ENCODE measurements at regions not wholly inside any gene's neighbourhood (a gene's known extent, or its start where the extent isn't known, plus 50 kb on each side); places are given as distances from the start of the nearest gene placed in this dataset.
"Not testable (repeated sequence)": the region's sequence is repeated elsewhere in the genome, so short reads cannot be mapped to it uniquely, and the experiment has no call there.

DNA sequence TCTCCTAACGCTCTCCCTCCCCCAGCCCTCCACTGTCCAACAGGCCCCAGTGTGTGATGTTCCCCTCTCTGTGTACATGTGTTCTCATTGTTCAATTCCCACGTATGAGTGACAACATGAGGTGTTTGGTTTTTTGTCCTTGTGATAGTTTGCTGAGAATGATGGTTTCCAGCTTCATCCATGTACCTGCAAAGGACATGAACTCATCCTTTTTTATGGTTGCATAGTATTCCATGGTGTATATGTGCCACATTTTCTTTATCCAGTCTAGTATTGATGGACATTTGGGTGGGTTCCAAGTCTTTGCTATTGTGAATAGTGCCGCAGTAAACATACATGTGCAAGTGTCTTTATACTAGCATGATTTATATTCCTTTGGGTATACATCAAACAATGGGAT lies 347.4 kb downstream of the MAGEE1 start:
- not testable (repeated sequence) for DNase-seq

GRCh38 chrX:76796311-76796710 lies 368.8 kb downstream of the MAGEE1 start:
- no peak for DNase-seq

GRCh38 chrX:76802708-76803107 lies 375.2 kb downstream of the MAGEE1 start:
- no peak for DNase-seq

- DNase-seq = no peak
Measured at GRCh38 chrX:76815754-76816153, 388.2 kb downstream of the MAGEE1 start.

GRCh38 chrX:76817279-76817678 lies 389.8 kb downstream of the MAGEE1 start:
- DNase-seq = not testable (repeated sequence)

GRCh38 chrX:76821276-76821675 lies 393.8 kb downstream of the MAGEE1 start:
- DNase-seq = no peak

GRCh38 chrX:76827672-76828071 lies 400.2 kb downstream of the MAGEE1 start:
- DNase-seq = no peak

- not testable (repeated sequence) for DNase-seq
Measured at GRCh38 chrX:76840902-76841301, 413.4 kb downstream of the MAGEE1 start.

DNA sequence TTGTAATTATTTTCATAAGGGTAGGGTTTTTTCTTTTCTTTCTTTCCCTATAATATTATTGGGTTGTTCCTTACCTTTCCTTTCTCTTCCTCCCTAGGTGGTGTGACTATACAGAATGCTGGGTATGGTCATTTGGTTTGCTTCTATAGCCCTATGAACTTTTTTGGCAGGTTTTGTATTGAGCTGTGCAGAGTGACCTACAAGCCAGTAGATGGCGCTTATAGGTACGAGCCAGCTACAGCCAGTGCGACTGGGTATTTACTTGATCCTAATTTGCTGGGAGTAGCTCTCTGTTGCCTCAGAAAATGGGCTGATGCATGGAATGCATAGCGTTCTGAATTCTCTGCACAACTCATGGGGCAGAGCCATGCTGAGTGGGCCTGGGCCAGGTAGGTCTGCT lies 423.3 kb downstream of the MAGEE1 start:
- no peak for DNase-seq

GRCh38 chrX:76862509-76862908 lies 435.0 kb downstream of the MAGEE1 start:
- DNase-seq = no peak

- DNase-seq = no peak
Measured at GRCh38 chrX:76893930-76894329, 466.4 kb downstream of the MAGEE1 start.

GRCh38 chrX:76915836-76916235 lies 488.3 kb downstream of the MAGEE1 start:
- DNase-seq = no peak

- DNase-seq = no peak
Measured at GRCh38 chrX:76918033-76918432, 490.5 kb downstream of the MAGEE1 start.

GRCh38 chrX:76919761-76920160 lies 492.3 kb downstream of the MAGEE1 start:
- no peak for DNase-seq

DNA sequence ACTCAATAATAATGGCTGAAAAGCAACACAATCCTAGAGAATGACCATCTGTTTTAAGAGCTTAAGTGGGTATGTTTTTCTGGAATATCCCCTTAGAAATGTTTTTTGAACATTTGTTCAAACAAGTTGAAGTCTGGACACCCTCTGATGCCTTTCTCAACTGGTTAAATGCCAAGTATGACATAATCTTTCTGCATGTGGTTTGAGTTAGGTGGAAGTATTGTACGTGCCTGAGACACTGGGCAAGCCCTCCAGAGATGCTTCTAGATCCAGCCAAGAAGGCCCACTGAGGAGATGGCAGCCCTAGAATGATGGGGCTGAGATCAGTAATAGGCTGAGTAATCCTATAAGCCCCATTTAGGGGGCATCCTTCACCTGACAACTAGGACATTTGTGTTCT lies 493.1 kb downstream of the MAGEE1 start:
- no peak for DNase-seq

DNA sequence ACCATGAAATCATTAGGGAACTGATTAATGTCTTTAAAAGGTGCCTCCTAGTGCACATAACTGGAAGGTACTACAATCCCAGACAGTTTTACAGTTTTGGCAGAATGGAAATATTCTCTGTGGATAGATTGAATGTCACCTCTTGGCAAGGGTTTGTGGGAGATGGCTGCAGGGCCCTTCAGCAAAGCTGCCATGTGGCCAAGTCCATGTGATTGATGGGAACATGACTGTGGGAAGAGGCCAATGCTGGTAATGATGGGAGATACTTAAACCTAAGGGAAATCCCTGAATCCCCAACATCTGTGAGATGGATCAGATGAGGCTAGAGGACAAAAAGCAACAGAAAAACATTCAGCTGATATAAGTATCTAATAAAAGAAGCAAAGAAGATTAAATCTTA lies 493.7 kb downstream of the MAGEE1 start:
- no peak for DNase-seq

GRCh38 chrX:76922100-76922499 lies 494.6 kb downstream of the MAGEE1 start:
- no peak for DNase-seq

GRCh38 chrX:76924616-76925015 lies 497.1 kb downstream of the MAGEE1 start:
- DNase-seq = not testable (repeated sequence)

DNA sequence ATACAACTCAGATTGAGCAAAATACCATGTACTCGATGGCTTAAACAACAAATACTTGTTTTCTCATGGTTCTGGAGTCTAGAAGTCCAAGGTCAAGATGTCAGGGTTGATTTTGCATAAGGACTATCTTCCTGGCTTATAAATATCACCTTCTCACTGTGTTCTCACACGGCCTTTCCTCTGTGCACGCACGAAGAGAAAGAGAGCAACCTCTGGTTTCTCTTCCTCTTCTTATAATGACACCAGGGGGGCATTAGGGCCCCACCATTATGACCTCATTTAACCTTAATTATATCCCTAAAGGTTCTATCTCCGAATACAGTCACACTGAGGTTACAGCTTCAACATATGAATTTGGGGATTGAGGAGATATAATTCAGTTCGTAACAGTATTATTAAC lies 504.0 kb downstream of the MAGEE1 start:
- no peak for DNase-seq

- no peak for DNase-seq
Measured at GRCh38 chrX:76957485-76957884, 489.7 kb upstream of the FGF16 start.

GRCh38 chrX:76971393-76972376 lies 475.5 kb upstream of the FGF16 start:
- DNase-seq = peak; percentile 23

DNA sequence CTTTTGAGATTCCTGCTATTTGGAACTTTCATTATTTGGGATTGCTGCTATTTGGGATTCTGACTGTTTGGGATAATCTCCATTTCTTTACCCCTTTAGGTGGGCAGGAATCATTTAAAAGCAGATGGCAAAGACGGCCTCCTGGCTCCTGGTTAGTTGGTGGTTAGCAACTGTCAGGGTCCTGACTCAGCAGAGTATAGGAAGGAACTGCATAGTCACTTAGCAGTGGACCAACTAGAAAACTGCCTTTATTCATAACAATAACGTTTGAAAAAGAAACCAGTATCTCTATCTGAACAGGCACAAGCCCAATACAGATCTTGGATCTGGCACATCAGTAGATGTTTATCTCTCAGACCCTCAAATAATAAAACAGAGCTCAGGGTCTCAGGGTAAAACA lies 469.7 kb upstream of the FGF16 start:
- DNase-seq = no peak

- no peak for DNase-seq
Measured at GRCh38 chrX:76987381-76987780, 459.8 kb upstream of the FGF16 start.

DNA sequence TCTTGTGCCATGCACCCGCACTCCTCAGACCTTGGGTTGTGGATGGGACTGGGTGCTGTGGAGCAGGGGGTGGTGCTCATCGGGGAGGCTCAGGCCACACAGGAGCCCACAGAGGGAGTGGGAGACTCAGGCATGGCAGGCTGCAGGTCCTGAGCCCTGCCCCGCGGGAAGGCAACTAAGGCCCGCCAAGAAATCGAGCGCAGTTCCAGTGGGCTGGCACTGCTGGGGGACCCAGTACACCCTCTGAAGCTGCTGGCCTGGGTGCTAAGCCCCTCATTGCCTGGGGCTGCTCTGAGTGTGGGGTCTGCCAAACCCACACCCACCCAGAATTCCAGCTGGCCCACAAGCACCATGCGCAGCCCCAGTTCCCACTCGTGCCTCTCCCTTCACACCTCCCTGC lies 450.5 kb upstream of the FGF16 start:
- no peak for DNase-seq

DNA sequence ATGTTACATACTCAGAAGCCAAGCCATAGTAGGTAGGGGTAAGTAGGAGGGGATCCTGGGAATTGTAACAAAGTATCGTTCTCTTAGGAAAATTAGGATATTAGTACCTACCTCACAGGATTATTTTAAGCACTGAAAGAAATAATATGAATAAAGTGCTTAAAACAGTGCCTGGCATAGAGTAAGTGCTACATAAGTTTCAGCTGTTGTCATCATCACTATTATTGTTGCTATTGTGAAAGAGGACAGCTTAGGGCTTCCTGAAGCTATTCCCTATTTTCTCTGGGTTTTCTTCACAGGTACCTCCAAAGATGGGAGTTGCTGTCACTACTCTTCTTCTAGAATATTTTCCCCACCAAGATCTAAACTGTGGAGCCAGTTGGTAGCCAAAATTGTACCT lies 443.7 kb upstream of the FGF16 start:
- DNase-seq = no peak

Data from NCI-H1105 treated with DMSO at 0.1 percent for 48 hours (cell line).